HEK293 (cell line): ENCODE measurements at regions not wholly inside any gene's neighbourhood (a gene's known extent, or its start where the extent isn't known, plus 50 kb on each side); places are given as distances from the start of the nearest gene placed in this dataset.

Experiments used
- CTCF ChIA-PET: fragments of 350-600 bp; formaldehyde crosslinking; extraction: SDS; loops from one replicate; lab custom pipeline; 2021; ENCODE audit warnings: antibody characterized with exemption; lab: Yijun Ruan, JAX
- POLR2A ChIA-PET: fragments of 300-600 bp; formaldehyde crosslinking; extraction: SDS; loops from one replicate; lab custom pipeline; 2020; ENCODE audit warnings: antibody characterized with exemption, inconsistent platforms; lab: Yijun Ruan, JAX
- H3K27ac ChIP-seq: fragments of 200-500 bp; sonication (Bioruptor generic); 2 replicates; pipeline ENCODE4 v1.5.1; 2014; ENCODE audit warnings: low read depth, low read length, control low read depth, inconsistent platforms; ENCODE audit errors: extremely low read depth
- H3K36me3 ChIP-seq, 2 experiments: fragments of 200-500 bp in 1 of 2; sonication (Bioruptor generic) in 1 of 2; 1 replicate in 1 of 2; 2 replicates in 1 of 2; pipeline ENCODE4 v1.5.1; 2014 to 2017; ENCODE audit warnings: inconsistent platforms in 2 of 2, low read length in 2 of 2; ENCODE audit not compliant: control insufficient read depth in 2 of 2, insufficient read depth in 1 of 2
- H3K4me1 ChIP-seq: fragments of 200-500 bp; sonication (Bioruptor generic); 2 replicates; pipeline ENCODE4 v1.5.1; 2014; ENCODE audit warnings: mild to moderate bottlenecking, low read length, inconsistent platforms; ENCODE audit not compliant: control insufficient read depth, insufficient read depth
- H3K4me3 ChIP-seq: 2 replicates; pipeline ENCODE4 v1.5.1; 2011; ENCODE audit warnings: low read depth, mild to moderate bottlenecking, control low read depth, low read length, moderate library complexity
- H3K9me3 ChIP-seq: fragments of 200-500 bp; sonication (Bioruptor generic); 2 replicates; pipeline ENCODE4 v1.5.1; 2014; ENCODE audit warnings: low read depth, low read length, inconsistent platforms; ENCODE audit not compliant: control insufficient read depth, insufficient read depth
- BCL11A ChIP-seq: fragments of 450-650 bp; formaldehyde crosslinking; IDR thresholded peaks from 2 replicates; pipeline ENCODE4 v1.5.1; 2016; ENCODE audit warnings: low read depth, missing biosample characterization, missing genetic modification characterization
- EGR2 ChIP-seq: fragments of 450-650 bp; formaldehyde crosslinking; IDR thresholded peaks from 2 replicates; pipeline ENCODE4 v1.5.1; 2016; ENCODE audit warnings: low read depth, missing biosample characterization, missing genetic modification characterization
- GLI4 ChIP-seq: fragments of 450-650 bp; formaldehyde crosslinking; IDR thresholded peaks from 2 replicates; pipeline ENCODE4 v1.5.1; 2016; ENCODE audit warnings: missing biosample characterization, missing genetic modification characterization
- MYNN ChIP-seq: fragments of 450-650 bp; formaldehyde crosslinking; IDR thresholded peaks from 2 replicates; pipeline ENCODE4 v1.5.1; 2016; ENCODE audit warnings: missing biosample characterization, missing genetic modification characterization, borderline replicate concordance
- SCRT1 ChIP-seq: fragments of 450-650 bp; formaldehyde crosslinking; IDR thresholded peaks from 2 replicates; pipeline ENCODE4 v1.5.1; 2016; ENCODE audit warnings: missing biosample characterization, missing genetic modification characterization, borderline replicate concordance
- SCRT2 ChIP-seq: fragments of 450-650 bp; formaldehyde crosslinking; IDR thresholded peaks from 2 replicates; pipeline ENCODE4 v1.5.1; 2016; ENCODE audit warnings: missing biosample characterization, missing genetic modification characterization
- SP2 ChIP-seq: fragments of 450-650 bp; formaldehyde crosslinking; IDR thresholded peaks from 2 replicates; pipeline ENCODE4 v1.5.1; 2016; ENCODE audit warnings: missing biosample characterization, missing genetic modification characterization
- SP3 ChIP-seq: fragments of 450-650 bp; formaldehyde crosslinking; IDR thresholded peaks from 2 replicates; pipeline ENCODE4 v1.5.1; 2016; ENCODE audit warnings: missing biosample characterization, missing genetic modification characterization
- ZBTB17 ChIP-seq: fragments of 450-650 bp; formaldehyde crosslinking; IDR thresholded peaks from 2 replicates; pipeline ENCODE4 v1.5.1; 2016; ENCODE audit warnings: missing biosample characterization, missing genetic modification characterization
- ZFHX2 ChIP-seq: fragments of 450-650 bp; formaldehyde crosslinking; conservative IDR thresholded peaks from 2 replicates; pipeline ENCODE4 v1.5.1; 2016; ENCODE audit warnings: missing biosample characterization, missing genetic modification characterization
- ZNF155 ChIP-seq: fragments of 450-650 bp; formaldehyde crosslinking; IDR thresholded peaks from 2 replicates; pipeline ENCODE4 v1.5.1; 2016; ENCODE audit warnings: missing biosample characterization, missing genetic modification characterization
- ZNF221 ChIP-seq: fragments of 450-650 bp; formaldehyde crosslinking; IDR thresholded peaks from 2 replicates; pipeline ENCODE4 v1.5.1; 2017; ENCODE audit warnings: missing biosample characterization, missing genetic modification characterization, borderline replicate concordance
- ZNF248 ChIP-seq: fragments of 450-650 bp; formaldehyde crosslinking; IDR thresholded peaks from 2 replicates; pipeline ENCODE4 v1.5.1; 2017; ENCODE audit warnings: missing biosample characterization, missing genetic modification characterization
- ZNF350 ChIP-seq: fragments of 450-650 bp; formaldehyde crosslinking; IDR thresholded peaks from 2 replicates; pipeline ENCODE4 v1.5.0; 2017; ENCODE audit warnings: missing biosample characterization, mild to moderate bottlenecking, missing genetic modification characterization
- ZNF404 ChIP-seq: fragments of 450-650 bp; formaldehyde crosslinking; IDR thresholded peaks from 2 replicates; pipeline ENCODE4 v1.5.1; 2017; ENCODE audit warnings: missing biosample characterization, missing genetic modification characterization
- ZNF670 ChIP-seq: fragments of 450-650 bp; formaldehyde crosslinking; IDR thresholded peaks from 2 replicates; pipeline ENCODE4 v1.5.1; 2016; ENCODE audit warnings: missing biosample characterization, missing genetic modification characterization, low read depth
- ZNF747 ChIP-seq: fragments of 450-650 bp; formaldehyde crosslinking; IDR thresholded peaks from 2 replicates; pipeline ENCODE4 v1.5.1; 2016; ENCODE audit warnings: missing biosample characterization, missing genetic modification characterization
- TF ChIP-seq, protein P1 (sequence below): fragments of 450-650 bp; formaldehyde crosslinking; IDR thresholded peaks from 2 replicates; pipeline ENCODE4 v1.5.1; 2016; ENCODE audit warnings: missing biosample characterization, missing genetic modification characterization
- TF ChIP-seq, protein P2 (sequence below): fragments of 450-650 bp; formaldehyde crosslinking; IDR thresholded peaks from 2 replicates; pipeline ENCODE4 v1.5.1; 2017; ENCODE audit warnings: missing biosample characterization, missing genetic modification characterization
- TF ChIP-seq, protein P3 (sequence below): fragments of 450-650 bp; formaldehyde crosslinking; IDR thresholded peaks from 2 replicates; pipeline ENCODE4 v1.5.1; 2016; ENCODE audit warnings: missing biosample characterization, missing genetic modification characterization
- TF ChIP-seq, protein P4 (sequence below): fragments of 450-650 bp; IDR thresholded peaks from 2 replicates; pipeline ENCODE4 v1.5.1; 2018; ENCODE audit warnings: missing biosample characterization, mild to moderate bottlenecking, missing genetic modification characterization
- TF ChIP-seq, protein P5 (sequence below): fragments of 450-650 bp; formaldehyde crosslinking; IDR thresholded peaks from 2 replicates; pipeline ENCODE4 v1.5.1; 2016; ENCODE audit warnings: missing biosample characterization, missing genetic modification characterization

DNA sequence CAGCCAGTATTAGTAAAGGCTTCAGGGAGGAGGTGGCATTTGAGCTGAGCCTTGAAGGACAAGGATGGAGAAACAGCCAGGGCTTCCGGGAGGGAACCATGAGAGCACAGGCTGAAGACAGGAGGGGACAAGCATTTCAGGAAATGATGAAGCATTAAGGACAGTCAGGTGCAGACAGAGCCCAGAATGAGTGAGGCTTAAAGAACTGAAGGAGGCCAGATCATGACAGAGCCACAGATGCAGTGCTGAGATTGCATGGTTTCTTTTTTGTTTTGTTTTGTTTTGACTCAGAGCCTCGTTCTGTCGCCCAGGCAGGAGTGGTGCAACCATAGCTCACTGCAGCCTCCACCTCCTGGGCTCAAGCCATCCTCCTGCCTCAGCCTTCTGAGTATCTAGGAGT lies 211.5 kb downstream of the SOX9 start:
- no peak for TF ChIP-seq ZBTB17 (tag by site-specific recombination)
- TF ChIP-seq, protein P1, sequence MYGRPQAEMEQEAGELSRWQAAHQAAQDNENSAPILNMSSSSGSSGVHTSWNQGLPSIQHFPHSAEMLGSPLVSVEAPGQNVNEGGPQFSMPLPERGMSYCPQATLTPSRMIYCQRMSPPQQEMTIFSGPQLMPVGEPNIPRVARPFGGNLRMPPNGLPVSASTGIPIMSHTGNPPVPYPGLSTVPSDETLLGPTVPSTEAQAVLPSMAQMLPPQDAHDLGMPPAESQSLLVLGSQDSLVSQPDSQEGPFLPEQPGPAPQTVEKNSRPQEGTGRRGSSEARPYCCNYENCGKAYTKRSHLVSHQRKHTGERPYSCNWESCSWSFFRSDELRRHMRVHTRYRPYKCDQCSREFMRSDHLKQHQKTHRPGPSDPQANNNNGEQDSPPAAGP (tag by site-specific recombination) = no peak
- TF ChIP-seq SP2 (tag by site-specific recombination) = no peak
- 0 out of 2 replicates have a peak, but pooled peaks have one; percentile 30 for TF ChIP-seq GLI4 (tag by site-specific recombination)
- TF ChIP-seq ZNF248 = no peak
- no peak for TF ChIP-seq ZNF155 (tag by site-specific recombination)
- TF ChIP-seq ZNF221 = no peak
- no peak for TF ChIP-seq ZNF404 (tag by site-specific recombination)
- Histone ChIP-seq H3K4me3 (no peak overlapping the region), H3K27ac (no peak overlapping the region), H3K9me3 (no peaks in the 10 kb centered on the region), H3K36me3 (no peaks in the 10 kb centered on the region), H3K4me1 (peaks cover 7% of the 10 kb centered on the region; the same call in 1 of the 2 replicates)
- ChIA-PET CTCF (interaction anchor here (1.1 kb wide), 1 partner anchor 207 kb away, joined by 5 read pairs; no protein-coding TSS in a partner anchor), POLR2A (no interaction called here)

DNA sequence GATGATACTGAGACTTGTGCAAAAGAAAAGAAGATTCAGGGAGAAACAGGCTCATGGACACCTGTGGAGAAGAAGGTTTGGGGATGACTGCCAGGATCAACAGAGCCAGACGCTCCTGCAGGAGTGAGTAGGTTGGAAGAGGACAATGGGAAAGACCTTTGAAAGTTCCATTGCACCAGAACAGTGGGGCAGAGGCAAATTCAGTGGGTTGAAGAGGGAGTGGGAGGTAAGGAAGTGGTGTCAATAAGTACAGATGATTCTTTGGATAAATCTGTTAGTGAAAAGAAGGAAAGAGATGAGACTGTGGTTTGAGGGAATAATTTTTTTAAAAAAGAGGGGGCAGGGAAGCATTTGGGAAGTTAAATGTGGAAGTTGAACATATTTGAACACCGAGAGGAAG lies 212.8 kb downstream of the SOX9 start:
- H3K4me1 ChIP-seq = peaks cover 7% of the 10 kb centered on the region; the same call in 1 of the 2 replicates
- H3K27ac ChIP-seq = no peak overlapping the region
- no peaks in the 10 kb centered on the region for H3K36me3 ChIP-seq
- H3K9me3 ChIP-seq = no peaks in the 10 kb centered on the region
- H3K4me3 ChIP-seq = no peak overlapping the region
- TF ChIP-seq SCRT2 (0 out of 2 replicates have a peak, but pooled peaks have one; percentile 36), SCRT1 (tag by site-specific recombination) (peak; percentile 13; the same call in 1 of the 2 replicates), MYNN (tag by site-specific recombination) (no peak), ZNF350 (no peak), EGR2 (peak; percentile 96), ZFHX2 (tag by site-specific recombination) (peak; percentile 89), ZNF747 (tag by site-specific recombination) (no peak)
- ChIA-PET CTCF (no interaction called here), POLR2A (no interaction called here)

DNA sequence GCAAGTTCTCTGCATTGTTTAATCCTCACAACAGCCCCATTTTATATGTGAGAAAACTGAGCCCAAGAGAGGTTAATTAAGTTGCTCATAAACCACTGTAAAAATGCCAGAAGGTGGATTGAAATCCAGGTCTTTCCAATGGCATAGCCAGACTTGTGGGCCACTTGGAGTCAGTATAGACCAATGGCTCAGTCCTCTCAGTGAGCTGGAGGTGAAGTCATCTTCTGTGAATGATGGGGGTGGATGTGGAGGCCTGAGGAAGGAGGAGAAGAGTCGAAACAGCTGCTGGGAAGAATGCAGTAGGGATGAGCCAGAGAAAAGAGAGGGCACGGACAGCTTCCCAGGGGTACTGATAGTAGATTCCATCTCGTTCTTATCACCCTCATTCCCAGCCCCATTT lies 213.4 kb downstream of the SOX9 start:
- peaks cover 9% of the 10 kb centered on the region; the same call in 1 of the 2 replicates for H3K4me1 ChIP-seq
- H3K4me3 ChIP-seq = no peak overlapping the region
- H3K36me3 ChIP-seq = no peaks in the 10 kb centered on the region
- POLR2A ChIA-PET = interaction anchor here (1.2 kb wide), 1 partner anchor 214 kb away, joined by 3 read pairs; the partner anchor contains the start of gene SOX9
- CTCF ChIA-PET = interaction anchor here (0.6 to 1.8 kb wide), 2 partner anchors 145 to 192 kb away, joined by 3 to 6 read pairs; no protein-coding TSS in a partner anchor
- H3K9me3 ChIP-seq = no peaks in the 10 kb centered on the region
- no peak overlapping the region for H3K27ac ChIP-seq
- TF ChIP-seq ZNF670 (tag by site-specific recombination) (no peak), BCL11A (tag by site-specific recombination) (no peak), SP3 (tag by site-specific recombination) (no peak)
- TF ChIP-seq, protein P2, sequence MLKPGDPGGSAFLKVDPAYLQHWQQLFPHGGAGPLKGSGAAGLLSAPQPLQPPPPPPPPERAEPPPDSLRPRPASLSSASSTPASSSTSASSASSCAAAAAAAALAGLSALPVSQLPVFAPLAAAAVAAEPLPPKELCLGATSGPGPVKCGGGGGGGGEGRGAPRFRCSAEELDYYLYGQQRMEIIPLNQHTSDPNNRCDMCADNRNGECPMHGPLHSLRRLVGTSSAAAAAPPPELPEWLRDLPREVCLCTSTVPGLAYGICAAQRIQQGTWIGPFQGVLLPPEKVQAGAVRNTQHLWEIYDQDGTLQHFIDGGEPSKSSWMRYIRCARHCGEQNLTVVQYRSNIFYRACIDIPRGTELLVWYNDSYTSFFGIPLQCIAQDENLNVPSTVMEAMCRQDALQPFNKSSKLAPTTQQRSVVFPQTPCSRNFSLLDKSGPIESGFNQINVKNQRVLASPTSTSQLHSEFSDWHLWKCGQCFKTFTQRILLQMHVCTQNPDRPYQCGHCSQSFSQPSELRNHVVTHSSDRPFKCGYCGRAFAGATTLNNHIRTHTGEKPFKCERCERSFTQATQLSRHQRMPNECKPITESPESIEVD (tag by site-specific recombination) = no peak
- TF ChIP-seq, protein P3, sequence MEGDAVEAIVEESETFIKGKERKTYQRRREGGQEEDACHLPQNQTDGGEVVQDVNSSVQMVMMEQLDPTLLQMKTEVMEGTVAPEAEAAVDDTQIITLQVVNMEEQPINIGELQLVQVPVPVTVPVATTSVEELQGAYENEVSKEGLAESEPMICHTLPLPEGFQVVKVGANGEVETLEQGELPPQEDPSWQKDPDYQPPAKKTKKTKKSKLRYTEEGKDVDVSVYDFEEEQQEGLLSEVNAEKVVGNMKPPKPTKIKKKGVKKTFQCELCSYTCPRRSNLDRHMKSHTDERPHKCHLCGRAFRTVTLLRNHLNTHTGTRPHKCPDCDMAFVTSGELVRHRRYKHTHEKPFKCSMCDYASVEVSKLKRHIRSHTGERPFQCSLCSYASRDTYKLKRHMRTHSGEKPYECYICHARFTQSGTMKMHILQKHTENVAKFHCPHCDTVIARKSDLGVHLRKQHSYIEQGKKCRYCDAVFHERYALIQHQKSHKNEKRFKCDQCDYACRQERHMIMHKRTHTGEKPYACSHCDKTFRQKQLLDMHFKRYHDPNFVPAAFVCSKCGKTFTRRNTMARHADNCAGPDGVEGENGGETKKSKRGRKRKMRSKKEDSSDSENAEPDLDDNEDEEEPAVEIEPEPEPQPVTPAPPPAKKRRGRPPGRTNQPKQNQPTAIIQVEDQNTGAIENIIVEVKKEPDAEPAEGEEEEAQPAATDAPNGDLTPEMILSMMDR (tag by site-specific recombination) = peak; percentile 39; the same call in 1 of the 2 replicates
- TF ChIP-seq, protein P4, sequence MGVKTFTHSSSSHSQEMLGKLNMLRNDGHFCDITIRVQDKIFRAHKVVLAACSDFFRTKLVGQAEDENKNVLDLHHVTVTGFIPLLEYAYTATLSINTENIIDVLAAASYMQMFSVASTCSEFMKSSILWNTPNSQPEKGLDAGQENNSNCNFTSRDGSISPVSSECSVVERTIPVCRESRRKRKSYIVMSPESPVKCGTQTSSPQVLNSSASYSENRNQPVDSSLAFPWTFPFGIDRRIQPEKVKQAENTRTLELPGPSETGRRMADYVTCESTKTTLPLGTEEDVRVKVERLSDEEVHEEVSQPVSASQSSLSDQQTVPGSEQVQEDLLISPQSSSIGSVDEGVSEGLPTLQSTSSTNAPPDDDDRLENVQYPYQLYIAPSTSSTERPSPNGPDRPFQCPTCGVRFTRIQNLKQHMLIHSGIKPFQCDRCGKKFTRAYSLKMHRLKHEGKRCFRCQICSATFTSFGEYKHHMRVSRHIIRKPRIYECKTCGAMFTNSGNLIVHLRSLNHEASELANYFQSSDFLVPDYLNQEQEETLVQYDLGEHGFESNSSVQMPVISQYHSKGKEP = no peak
- TF ChIP-seq, protein P5, sequence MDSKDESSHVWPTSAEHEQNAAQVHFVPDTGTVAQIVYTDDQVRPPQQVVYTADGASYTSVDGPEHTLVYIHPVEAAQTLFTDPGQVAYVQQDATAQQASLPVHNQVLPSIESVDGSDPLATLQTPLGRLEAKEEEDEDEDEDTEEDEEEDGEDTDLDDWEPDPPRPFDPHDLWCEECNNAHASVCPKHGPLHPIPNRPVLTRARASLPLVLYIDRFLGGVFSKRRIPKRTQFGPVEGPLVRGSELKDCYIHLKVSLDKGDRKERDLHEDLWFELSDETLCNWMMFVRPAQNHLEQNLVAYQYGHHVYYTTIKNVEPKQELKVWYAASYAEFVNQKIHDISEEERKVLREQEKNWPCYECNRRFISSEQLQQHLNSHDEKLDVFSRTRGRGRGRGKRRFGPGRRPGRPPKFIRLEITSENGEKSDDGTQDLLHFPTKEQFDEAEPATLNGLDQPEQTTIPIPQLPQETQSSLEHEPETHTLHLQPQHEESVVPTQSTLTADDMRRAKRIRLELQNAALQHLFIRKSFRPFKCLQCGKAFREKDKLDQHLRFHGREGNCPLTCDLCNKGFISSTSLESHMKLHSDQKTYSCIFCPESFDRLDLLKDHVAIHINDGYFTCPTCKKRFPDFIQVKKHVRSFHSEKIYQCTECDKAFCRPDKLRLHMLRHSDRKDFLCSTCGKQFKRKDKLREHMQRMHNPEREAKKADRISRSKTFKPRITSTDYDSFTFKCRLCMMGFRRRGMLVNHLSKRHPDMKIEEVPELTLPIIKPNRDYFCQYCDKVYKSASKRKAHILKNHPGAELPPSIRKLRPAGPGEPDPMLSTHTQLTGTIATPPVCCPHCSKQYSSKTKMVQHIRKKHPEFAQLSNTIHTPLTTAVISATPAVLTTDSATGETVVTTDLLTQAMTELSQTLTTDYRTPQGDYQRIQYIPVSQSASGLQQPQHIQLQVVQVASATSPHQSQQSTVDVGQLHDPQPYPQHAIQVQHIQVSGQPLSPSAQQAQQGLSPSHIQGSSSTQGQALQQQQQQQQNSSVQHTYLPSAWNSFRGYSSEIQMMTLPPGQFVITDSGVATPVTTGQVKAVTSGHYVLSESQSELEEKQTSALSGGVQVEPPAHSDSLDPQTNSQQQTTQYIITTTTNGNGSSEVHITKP (tag by site-specific recombination) = peak; percentile 29; the same call in 1 of the 2 replicates
